Endothelial cell of umbilical vein (primary cell): ENCODE measurements at regions not wholly inside any gene's neighbourhood (a gene's known extent, or its start where the extent isn't known, plus 50 kb on each side); places are given as distances from the start of the nearest gene placed in this dataset.

Experiments used
- BruUV-seq: library from RNA; stranded (reverse); fragments of 400-500 nt; replicated peaks from 2 replicates; lab custom pipeline; 2021; lab: Mats Ljungman, UMichigan
- CTCF ChIA-PET: fragments of 300-600, 350-600 bp; sonication (Branson Sonifier 250); formaldehyde crosslinking; loops from one replicate; lab custom pipeline; 2021; ENCODE audit warnings: antibody characterized with exemption, inconsistent platforms; lab: Charles Lee
- POLR2A ChIA-PET: fragments of 300-600, 350-600 bp; sonication (Branson Sonifier 250); formaldehyde crosslinking; loops from one replicate; lab custom pipeline; 2021; ENCODE audit warnings: antibody characterized with exemption, inconsistent platforms; lab: Charles Lee
- DNase-seq: peaks from one replicate; pipeline ENCODE4 v3.0.0-alpha.2; 2011; ENCODE audit warnings: low read depth, low spot score
- FAIRE-seq: peaks from 2 replicates; lab custom pipeline; 2011; peaks lifted over from hg19 to GRCh38; lab: Jason Lieb, UNC
- H2AFZ ChIP-seq: 2 replicates; pipeline ENCODE4 v1.6.0; 2012; ENCODE audit warnings: low read depth, low read length, control low read depth, inconsistent platforms
- H3K27ac ChIP-seq: 2 replicates; pipeline ENCODE4 v1.5.1; 2011; ENCODE audit warnings: low read depth, mild to moderate bottlenecking, control low read depth, low read length, moderate library complexity; ENCODE audit not compliant: insufficient read depth
- H3K27me3 ChIP-seq, 2 experiments: 2 replicates each; pipeline versions ENCODE4 v1.6.0 to v1.6.1; 2011; ENCODE audit warnings: low read length in 2 of 2, mixed read lengths in 1 of 2; ENCODE audit not compliant: control insufficient read depth in 2 of 2, insufficient read depth in 2 of 2
- H3K36me3 ChIP-seq, 2 experiments: 2 replicates in 1 of 2; 3 replicates in 1 of 2; pipeline ENCODE4 v1.5.1; 2011; ENCODE audit warnings: low read length in 2 of 2, mild to moderate bottlenecking in 1 of 2, moderate library complexity in 1 of 2; ENCODE audit not compliant: control insufficient read depth in 2 of 2, insufficient read depth in 2 of 2; ENCODE audit errors: extremely low read depth in 1 of 2
- H3K4me1 ChIP-seq: 3 replicates; pipeline ENCODE4 v1.5.1; 2011; ENCODE audit warnings: mild to moderate bottlenecking, low read length; ENCODE audit not compliant: control insufficient read depth, insufficient read depth; ENCODE audit errors: extremely low read depth
- H3K4me2 ChIP-seq: 2 replicates; pipeline ENCODE4 v1.6.1; 2011; ENCODE audit warnings: low read length, control low read depth, mixed read lengths; ENCODE audit not compliant: insufficient read depth
- H3K4me3 ChIP-seq, 3 experiments: fragments of 200-600 bp in 1 of 3; sonication (generic), shearing (Covaris generic) in 1 of 3; replicated peaks in 1 of 3; 2 replicates each; pipeline ENCODE4 v1.5.1; 2011 to 2016; ENCODE audit warnings: control low read depth in 3 of 3, low read length in 3 of 3, mild to moderate bottlenecking in 2 of 3, inconsistent platforms in 1 of 3, low read depth in 1 of 3, moderate library complexity in 1 of 3; ENCODE audit not compliant: insufficient read depth in 1 of 3
- H3K79me2 ChIP-seq: 2 replicates; pipeline ENCODE4 v1.6.0; 2012; ENCODE audit warnings: low read length, inconsistent platforms; ENCODE audit not compliant: control insufficient read depth, insufficient read depth
- H3K9ac ChIP-seq: replicated peaks from 2 replicates; pipeline ENCODE3; 2011; ENCODE audit warnings: low read length, control low read depth; ENCODE audit not compliant: insufficient read depth; ENCODE audit errors: extremely low read depth
- H3K9me1 ChIP-seq: replicated peaks from 3 replicates; pipeline ENCODE4 v1.6.0; 2011; ENCODE audit warnings: mild to moderate bottlenecking, low read length; ENCODE audit not compliant: control insufficient read depth, insufficient read depth; ENCODE audit errors: extremely low read depth
- H3K9me3 ChIP-seq: replicated peaks from 2 replicates; pipeline ENCODE4 v1.5.1; 2012; ENCODE audit warnings: low read length, inconsistent platforms; ENCODE audit not compliant: control insufficient read depth, insufficient read depth
- H4K20me1 ChIP-seq: replicated peaks from 2 replicates; pipeline ENCODE3; 2011; ENCODE audit warnings: mild to moderate bottlenecking, low read length; ENCODE audit not compliant: control insufficient read depth, insufficient read depth; ENCODE audit errors: extremely low read depth
- CTCF ChIP-seq, 2 donors: IDR thresholded peaks; 1 replicate in 1 of 2; 2 replicates in 1 of 2; pipeline ENCODE4 v1.5.1; 2011; ENCODE audit warnings: low read length in 2 of 2, mild to moderate bottlenecking in 2 of 2, moderate library complexity in 2 of 2, control low read depth in 1 of 2, inconsistent platforms in 1 of 2, low read depth in 1 of 2; ENCODE audit not compliant: insufficient read depth in 1 of 2; ENCODE audit errors: extremely low read depth in 1 of 2
- EZH2 ChIP-seq: IDR thresholded peaks from 2 replicates; pipeline ENCODE4 v1.6.1; 2012; ENCODE audit warnings: borderline replicate concordance, low read depth, mild to moderate bottlenecking, moderate library complexity, low read length, inconsistent platforms; ENCODE audit not compliant: severe bottlenecking
- FOS ChIP-seq: IDR thresholded peaks from 2 replicates; pipeline ENCODE4 v1.6.1; 2011; ENCODE audit warnings: mild to moderate bottlenecking, low read length, moderate library complexity, borderline replicate concordance; ENCODE audit not compliant: insufficient read depth
- GATA2 ChIP-seq: IDR thresholded peaks from 2 replicates; pipeline ENCODE4 v1.7.0; 2011; ENCODE audit warnings: low read depth, mild to moderate bottlenecking, moderate library complexity, mixed read lengths, low read length; ENCODE audit not compliant: insufficient read length, insufficient read depth
- JUN ChIP-seq: IDR thresholded peaks from 2 replicates; pipeline ENCODE4 v1.6.1; 2011; ENCODE audit warnings: borderline replicate concordance, low read depth; ENCODE audit not compliant: insufficient read length, insufficient read depth
- MAX ChIP-seq: IDR thresholded peaks from 2 replicates; pipeline ENCODE4 v1.6.1; 2011; ENCODE audit not compliant: insufficient read depth, insufficient read length
- MYC ChIP-seq: IDR thresholded peaks from one replicate; pipeline ENCODE4 v1.6.1; 2011; ENCODE audit warnings: mild to moderate bottlenecking, low read depth, low read length
- POLR2A ChIP-seq: IDR thresholded peaks from 2 replicates; pipeline ENCODE4 v1.6.1; 2012; ENCODE audit warnings: low read depth, mild to moderate bottlenecking, control low read depth, low read length
- POLR2AphosphoS5 ChIP-seq: IDR thresholded peaks from 2 replicates; pipeline ENCODE4 v1.6.1; 2012; ENCODE audit warnings: low read depth, mild to moderate bottlenecking, control low read depth, low read length, moderate library complexity; ENCODE audit not compliant: insufficient read depth
- dilution Hi-C: fragments of 300-500 bp; cut with MboI; formaldehyde crosslinking; loops from one replicate; pipeline ENCODE4 v1.15.0; 2019; ENCODE audit warnings: low sequenced_read_pairs; ENCODE audit not compliant: extremely low pct_ligation_motif_present
- intact Hi-C: fragments of 100-400 bp; cut with micrococcal nuclease; formaldehyde crosslinking; loops from one replicate; pipeline ENCODE4 v1.10.0; 2022

- Histone ChIP-seq H3K79me2 (no peaks in the 10 kb centered on the region), H3K9me1 (no peaks in the 10 kb centered on the region), H3K4me3 (no peak overlapping the region), H2AFZ (no peak overlapping the region), H4K20me1 (no peaks in the 10 kb centered on the region), H3K27ac (no peak overlapping the region), H3K4me1 (peaks cover 27% of the 10 kb centered on the region), H3K36me3 (no peaks in the 10 kb centered on the region), H3K9me3 (no peaks in the 10 kb centered on the region), H3K9ac (no peak overlapping the region), H3K4me2 (no peak overlapping the region), H3K27me3 (no peaks in the 10 kb centered on the region)
- ChIA-PET POLR2A (no interaction called here), CTCF (no interaction called here)
- intact Hi-C loops (loop anchor here (5.0 kb wide), 2 partner anchors 207 to 237 kb away; partner anchors contain the start of gene SKIDA1), dilution Hi-C loops (no loop called here)
- TF ChIP-seq GATA2 (no peak), FOS (no peak)
- no TSS peak for BruUV-seq
- FAIRE-seq, result no peak
- DNase-seq, result no peak
These were observed 235.5 kb downstream of the SKIDA1 start for GRCh38 chr10:21289961-21290360.

DNA sequence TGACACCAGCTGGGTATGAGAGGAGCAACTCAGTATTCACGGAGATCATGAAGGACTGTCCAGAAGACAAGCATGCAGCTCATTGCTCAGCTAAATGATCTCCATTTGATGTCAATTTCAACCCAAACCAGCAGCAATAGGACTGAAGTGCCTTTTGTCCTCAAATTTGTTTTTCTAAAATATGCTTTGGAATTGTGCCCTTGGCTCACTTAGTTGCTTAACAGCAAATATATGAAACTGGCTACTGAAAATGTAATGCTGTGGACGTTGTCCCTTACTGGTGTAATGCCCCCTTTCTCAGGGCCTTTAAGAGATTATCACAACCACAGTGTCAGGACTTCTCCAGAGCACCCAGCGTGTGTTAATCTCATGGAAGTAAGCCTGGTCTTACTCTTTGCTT lies 236.2 kb downstream of the SKIDA1 start:
- H3K79me2 ChIP-seq, result no peaks in the 10 kb centered on the region
- H4K20me1 ChIP-seq, result no peaks in the 10 kb centered on the region
- no peaks in the 10 kb centered on the region for H3K9me1 ChIP-seq
- H3K4me2 ChIP-seq, result no peak overlapping the region
- TF ChIP-seq CTCF (IDR thresholded peaks at IDR 0.05; ENCODE audit: extremely low read depth in 1 of 2, insufficient read depth in 1 of 2, low read depth in 1 of 2, low read length in 2 of 2), result no peak
- TF ChIP-seq FOS, result no peak
- no peak for TF ChIP-seq POLR2AphosphoS5
- no peak for TF ChIP-seq GATA2
- TF ChIP-seq POLR2A, result no peak
- no peak for TF ChIP-seq JUN
- TF ChIP-seq EZH2, result no peak
- TF ChIP-seq MAX, result no peak
- TF ChIP-seq MYC, result no peak
- H3K27ac ChIP-seq, result no peak overlapping the region
- CTCF ChIA-PET, result interaction anchor here (0.9 kb wide), 1 partner anchor 10 kb away, joined by 3 read pairs; no protein-coding TSS in a partner anchor
- H3K36me3 ChIP-seq, result no peaks in the 10 kb centered on the region
- H3K9me3 ChIP-seq, result no peaks in the 10 kb centered on the region
- dilution Hi-C loops, result no loop called here
- H3K27me3 ChIP-seq, result no peaks in the 10 kb centered on the region
- DNase-seq, result no peak
- POLR2A ChIA-PET, result no interaction called here
- no TSS peak for BruUV-seq
- H3K9ac ChIP-seq, result no peak overlapping the region
- H3K4me3 ChIP-seq, result no peak overlapping the region
- H2AFZ ChIP-seq, result no peak overlapping the region
- intact Hi-C loops, result no loop called here
- H3K4me1 ChIP-seq, result peaks cover 27% of the 10 kb centered on the region
- FAIRE-seq, result no peak
